NCI-H1694 treated with DMSO at 0.1 percent for 48 hours (cell line): ENCODE measurements at regions not wholly inside any gene's neighbourhood (a gene's known extent, or its start where the extent isn't known, plus 50 kb on each side); places are given as distances from the start of the nearest gene placed in this dataset.
"Not testable (repeated sequence)": the region's sequence is repeated elsewhere in the genome, so short reads cannot be mapped to it uniquely, and the experiment has no call there.

Source experiments
- DNase-seq: peaks from one replicate; lab custom pipeline; 2025; lab: John Stamatoyannopoulos, UW

- no peak for DNase-seq
Measured at GRCh38 chr18:39162013-39162827, 1596.6 kb upstream of the CELF4 start.

- DNase-seq, result no peak
Measured at GRCh38 chr18:39149211-39149806, 1583.7 kb upstream of the CELF4 start.

GRCh38 chr18:39134255-39134654 is 1568.7 kb upstream of the CELF4 start:
- no peak for DNase-seq

- DNase-seq, result not testable (repeated sequence)
Measured at GRCh38 chr18:39127538-39127937, 1561.9 kb upstream of the CELF4 start.

- DNase-seq, result no peak
Measured at GRCh38 chr18:39113790-39114189, 1548.2 kb upstream of the CELF4 start.

- DNase-seq, result no peak
Measured at GRCh38 chr18:39105104-39105503, 1539.5 kb upstream of the CELF4 start.

GRCh38 chr18:39072970-39073369 is 1507.4 kb upstream of the CELF4 start:
- DNase-seq, result no peak

DNA sequence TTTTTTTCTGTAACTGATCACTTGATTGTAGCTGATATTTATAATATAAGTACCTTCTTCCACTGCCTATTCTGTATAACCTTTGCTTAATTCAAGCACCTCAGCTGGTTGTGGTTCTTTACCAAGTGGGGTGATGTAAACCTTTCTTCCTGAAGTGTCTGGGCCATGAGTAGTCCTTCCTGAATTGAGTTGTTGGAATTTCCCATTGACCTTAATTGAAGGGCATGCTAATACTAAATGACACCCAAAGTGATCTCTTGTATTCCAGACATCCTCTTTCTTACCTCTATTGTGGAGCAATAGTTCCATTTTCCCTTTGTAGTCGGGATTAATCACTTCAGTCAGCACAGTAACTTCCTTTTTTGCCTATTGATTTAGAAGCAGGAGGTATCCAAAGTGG is 1496.8 kb upstream of the CELF4 start:
- DNase-seq, result no peak

- DNase-seq, result no peak
Measured at GRCh38 chr18:39058386-39059000, 1492.9 kb upstream of the CELF4 start.

DNA sequence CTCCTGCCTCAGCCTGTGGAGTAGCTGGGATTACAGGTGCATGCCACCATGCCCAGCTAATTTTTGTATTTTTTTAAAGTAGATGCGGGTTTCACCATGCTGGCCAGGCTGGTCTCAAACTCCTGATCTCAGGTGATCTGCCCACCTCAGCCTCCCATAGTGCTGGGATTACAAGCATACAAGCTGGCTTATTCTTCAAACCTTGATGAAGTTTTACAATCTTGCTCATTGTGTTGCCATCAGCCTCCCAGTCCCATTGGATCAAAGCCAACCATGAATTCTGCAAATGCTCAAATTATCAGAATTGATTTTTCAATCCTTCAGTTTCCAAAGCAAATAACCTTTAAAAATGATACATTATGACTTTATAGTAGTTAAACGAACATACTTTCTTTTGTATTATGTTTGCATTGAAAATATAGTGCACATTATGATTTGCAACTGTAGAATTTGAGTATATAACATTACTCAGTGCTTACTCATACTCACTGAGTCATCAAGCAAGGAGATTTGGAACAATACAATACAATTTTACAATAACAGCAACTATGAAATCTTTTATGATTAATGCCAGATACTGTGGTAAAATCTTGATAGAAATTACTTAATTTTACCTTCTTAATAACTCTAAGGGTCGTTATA is 1491.9 kb upstream of the CELF4 start:
- DNase-seq, result no peak

- no peak for DNase-seq
Measured at GRCh38 chr18:39053571-39053970, 1488.0 kb upstream of the CELF4 start.

DNA sequence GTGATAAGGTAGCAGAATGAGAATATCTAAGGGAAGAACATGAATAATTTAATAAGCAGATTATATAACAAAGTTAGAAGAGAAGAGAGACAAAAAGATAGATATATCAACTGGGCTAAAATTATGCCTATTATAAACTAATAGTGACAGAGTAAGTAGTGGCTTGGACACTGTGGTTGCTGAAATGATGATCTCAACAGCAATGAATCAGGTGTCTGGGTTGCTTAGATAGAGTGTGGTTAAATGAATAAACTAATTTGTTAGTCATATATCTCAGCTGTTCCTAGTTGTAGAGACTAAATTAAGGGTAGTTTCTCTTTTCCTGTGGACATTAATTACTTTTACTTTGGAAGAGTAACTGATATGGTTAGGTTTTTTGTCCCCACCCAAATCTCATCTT is 1485.4 kb upstream of the CELF4 start:
- DNase-seq, result no peak

DNA sequence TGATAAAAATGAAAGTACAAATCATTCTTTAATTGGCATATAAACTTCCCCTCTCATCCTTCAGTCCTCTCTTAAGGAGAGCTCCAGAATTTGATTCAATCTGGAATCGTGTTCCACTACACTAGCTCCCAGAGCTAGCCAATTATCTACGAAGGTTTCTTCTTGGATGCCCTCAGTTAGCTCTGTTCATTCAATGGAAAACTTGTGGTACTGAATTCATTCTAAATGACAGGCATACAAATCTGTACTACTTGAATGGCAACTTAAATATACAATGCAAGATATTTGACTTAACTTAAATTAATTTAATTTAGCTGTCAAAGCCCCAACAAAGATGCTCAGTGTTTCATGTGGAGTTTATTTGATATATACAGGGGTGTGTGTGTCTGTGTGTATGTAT is 1474.2 kb upstream of the CELF4 start:
- DNase-seq, result no peak

GRCh38 chr18:39037925-39038324 is 1472.3 kb upstream of the CELF4 start:
- DNase-seq, result no peak

GRCh38 chr18:39033312-39033711 is 1467.7 kb upstream of the CELF4 start:
- DNase-seq, result no peak

DNA sequence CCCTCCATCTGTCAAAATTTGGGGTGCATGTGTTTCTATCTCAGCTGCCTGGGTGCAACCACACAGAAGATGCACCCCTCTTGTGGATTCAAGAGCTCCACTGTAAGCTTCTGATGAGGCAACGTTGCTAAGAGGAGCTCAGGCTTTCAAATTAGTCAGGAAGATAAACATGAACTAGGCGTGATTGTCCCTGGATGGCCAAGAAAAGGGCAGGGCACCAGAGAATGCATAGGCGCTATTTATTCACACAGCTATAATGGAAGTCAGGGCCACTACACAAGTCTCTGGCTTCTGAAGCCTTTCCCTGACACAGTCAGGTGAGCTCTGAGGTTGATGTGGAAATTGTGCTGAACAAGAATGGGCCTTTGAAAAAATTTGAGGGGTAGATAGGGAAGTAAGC is 1466.0 kb upstream of the CELF4 start:
- no peak for DNase-seq

GRCh38 chr18:39030124-39030655 is 1464.6 kb upstream of the CELF4 start:
- no peak for DNase-seq

GRCh38 chr18:39025531-39025930 is 1459.9 kb upstream of the CELF4 start:
- no peak for DNase-seq

DNA sequence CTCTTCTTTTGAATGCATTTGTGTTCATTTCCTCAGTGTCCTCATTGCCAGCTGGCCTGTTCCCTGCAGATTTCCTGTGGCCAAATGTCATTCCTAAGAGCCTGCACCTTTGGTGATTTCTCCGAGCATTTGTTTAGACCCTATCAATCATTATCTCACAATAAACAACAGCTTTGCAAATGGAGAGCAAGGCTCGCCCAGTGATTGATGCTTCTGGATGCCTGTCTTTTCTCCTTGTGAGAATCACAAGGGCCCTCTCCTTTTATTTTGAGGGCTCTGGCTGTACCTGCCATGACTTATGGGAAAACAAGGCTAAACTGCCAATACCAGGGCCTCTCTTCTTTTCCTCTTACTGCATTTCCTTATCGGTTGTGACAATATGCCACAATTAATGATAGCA is 1454.4 kb upstream of the CELF4 start:
- DNase-seq, result no peak

GRCh38 chr18:39007031-39007902 is 1441.7 kb upstream of the CELF4 start:
- DNase-seq, result no peak

DNA sequence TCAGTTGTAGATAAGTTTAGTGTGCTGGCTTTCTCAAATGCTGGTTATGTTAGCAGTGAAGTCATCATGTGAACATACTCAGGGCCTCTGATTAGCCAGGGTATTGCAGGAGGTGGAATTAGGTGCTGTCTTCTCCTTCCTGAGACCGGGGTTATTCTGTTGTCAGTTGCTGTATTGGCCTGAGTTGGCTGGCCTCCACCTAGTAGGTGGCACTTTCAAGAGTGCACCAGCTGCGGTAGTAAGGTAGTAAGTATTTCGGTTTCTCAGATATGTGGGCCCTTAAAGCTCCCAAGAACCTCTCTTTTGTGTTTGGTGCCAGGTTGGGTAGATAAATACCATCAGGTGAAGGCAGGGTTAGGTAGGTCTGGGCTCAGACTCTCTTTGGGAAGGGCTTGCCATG is 1430.5 kb upstream of the CELF4 start:
- DNase-seq, result no peak

GRCh38 chr18:38993342-38993741 is 1427.7 kb upstream of the CELF4 start:
- no peak for DNase-seq
